ENCODE measurements at regions not wholly inside any gene's neighbourhood (a gene's known extent, or its start where the extent isn't known, plus 50 kb on each side); places are given as distances from the start of the nearest gene placed in this dataset.

DNA sequence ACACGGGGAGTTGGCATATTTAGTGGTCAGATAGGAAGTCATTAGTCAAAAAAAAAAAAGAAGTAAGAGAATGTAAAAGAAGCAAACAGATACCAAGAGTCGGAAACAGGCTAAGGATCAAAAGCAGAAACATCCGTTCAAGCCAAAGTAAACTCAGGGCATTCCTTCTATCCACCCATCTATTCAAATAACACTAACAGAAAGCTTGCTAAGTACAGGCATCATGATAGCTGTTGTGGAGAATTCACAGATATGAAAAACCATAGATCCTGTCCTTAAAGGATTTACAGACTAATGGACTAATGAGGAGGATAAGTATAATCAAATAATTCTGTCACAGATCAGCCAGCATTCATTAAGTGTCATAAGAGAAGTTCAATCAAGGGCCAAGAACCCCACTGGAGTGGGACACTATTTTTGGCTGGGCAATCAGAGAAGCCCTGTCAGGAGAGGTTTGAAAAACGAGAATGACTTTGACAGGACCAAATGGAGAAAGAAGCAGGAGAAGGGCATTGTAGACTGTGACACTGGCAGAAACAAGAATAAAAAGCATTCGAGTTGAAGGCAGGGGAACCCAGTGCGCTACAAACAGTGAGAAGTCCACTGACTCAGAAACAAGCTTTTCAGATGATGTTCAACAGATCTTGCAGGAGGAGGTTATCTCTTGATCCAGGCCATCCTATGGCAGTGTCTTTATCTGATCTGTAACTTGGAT, 154.2 kb upstream of the TSLP start:
- no peaks in the 10 kb centered on the region for H3K27me3 ChIP-seq (ENCODE audit: control insufficient read depth, extremely low read depth, insufficient read depth, low read length)
- no peaks in the 10 kb centered on the region for H3K9me1 ChIP-seq (ENCODE audit: control insufficient read depth, extremely low read depth, insufficient read depth, low read length)
- peaks cover 6% of the 10 kb centered on the region for H3K4me1 ChIP-seq (ENCODE audit: control insufficient read depth, extremely low read depth, insufficient read depth, low read length)
- H4K20me1 ChIP-seq (ENCODE audit: control insufficient read depth, extremely low read depth, insufficient read depth, low read length), result no peaks in the 10 kb centered on the region
- H3K79me2 ChIP-seq (ENCODE audit: control insufficient read depth, insufficient read depth, low read length), result no peaks in the 10 kb centered on the region
- TF ChIP-seq EZH2 (IDR thresholded peaks at IDR 0.05; ENCODE audit: low read length), result no peak
- TF ChIP-seq, protein P1, sequence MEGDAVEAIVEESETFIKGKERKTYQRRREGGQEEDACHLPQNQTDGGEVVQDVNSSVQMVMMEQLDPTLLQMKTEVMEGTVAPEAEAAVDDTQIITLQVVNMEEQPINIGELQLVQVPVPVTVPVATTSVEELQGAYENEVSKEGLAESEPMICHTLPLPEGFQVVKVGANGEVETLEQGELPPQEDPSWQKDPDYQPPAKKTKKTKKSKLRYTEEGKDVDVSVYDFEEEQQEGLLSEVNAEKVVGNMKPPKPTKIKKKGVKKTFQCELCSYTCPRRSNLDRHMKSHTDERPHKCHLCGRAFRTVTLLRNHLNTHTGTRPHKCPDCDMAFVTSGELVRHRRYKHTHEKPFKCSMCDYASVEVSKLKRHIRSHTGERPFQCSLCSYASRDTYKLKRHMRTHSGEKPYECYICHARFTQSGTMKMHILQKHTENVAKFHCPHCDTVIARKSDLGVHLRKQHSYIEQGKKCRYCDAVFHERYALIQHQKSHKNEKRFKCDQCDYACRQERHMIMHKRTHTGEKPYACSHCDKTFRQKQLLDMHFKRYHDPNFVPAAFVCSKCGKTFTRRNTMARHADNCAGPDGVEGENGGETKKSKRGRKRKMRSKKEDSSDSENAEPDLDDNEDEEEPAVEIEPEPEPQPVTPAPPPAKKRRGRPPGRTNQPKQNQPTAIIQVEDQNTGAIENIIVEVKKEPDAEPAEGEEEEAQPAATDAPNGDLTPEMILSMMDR (optimal IDR thresholded peaks at IDR 0.05 in 1 of 3, IDR thresholded peaks at IDR 0.05 in 1 of 3, conservative IDR thresholded peaks at IDR 0.05 in 1 of 3; ENCODE audit: extremely low read depth in 1 of 3, insufficient read depth in 2 of 3, low read length in 3 of 3), result no peak
- no peak overlapping the region for H3K4me2 ChIP-seq (ENCODE audit: control insufficient read depth, extremely low read depth, insufficient read depth, low read depth, low read length)
- dilution Hi-C loops (cut with MboI; ENCODE audit: extremely low pct_ligation_motif_present, low sequenced_read_pairs), result no loop called here
- DNase-seq (ENCODE audit: low read depth, low spot score), result no peak
- no peak for FAIRE-seq
- no peaks in the 10 kb centered on the region for H3K36me3 ChIP-seq (ENCODE audit: control insufficient read depth in 2 of 2, extremely low read depth in 1 of 2, insufficient read depth in 2 of 2, low read length in 2 of 2)
- no peak overlapping the region for H3K9ac ChIP-seq (ENCODE audit: control insufficient read depth, extremely low read depth, insufficient read depth, low read length)
- H3K9me3 ChIP-seq (ENCODE audit: control insufficient read depth, low read depth, low read length), result no peaks in the 10 kb centered on the region
- no peak overlapping the region for H2AFZ ChIP-seq (ENCODE audit: control insufficient read depth, low read length)
- no peak overlapping the region for H3K27ac ChIP-seq (ENCODE audit: control insufficient read depth, insufficient read depth, low read length)
- no peak overlapping the region for H3K4me3 ChIP-seq (ENCODE audit: control insufficient read depth in 2 of 3, extremely low read depth in 1 of 3, insufficient read depth in 2 of 3, low read depth in 1 of 3, low read length in 3 of 3)

DNA sequence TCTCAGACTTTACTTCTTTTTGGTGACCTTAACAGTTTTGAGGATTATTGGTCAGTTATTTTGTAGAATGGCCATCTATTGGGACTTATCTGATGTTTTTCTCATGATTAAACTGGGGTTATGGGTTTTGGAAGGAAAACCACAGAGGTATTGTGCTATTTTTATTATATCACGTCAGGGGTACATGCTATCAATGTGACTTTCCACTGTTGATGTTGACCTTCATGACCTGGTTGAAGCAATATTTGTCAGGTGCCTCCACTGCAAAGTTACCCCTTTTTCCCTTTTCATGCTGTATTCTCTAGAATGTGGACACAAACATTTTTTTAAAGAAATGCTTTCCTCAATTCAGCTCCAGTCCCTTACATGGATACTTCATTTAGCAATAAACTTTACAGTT, 152.8 kb upstream of the TSLP start:
- no peaks in the 10 kb centered on the region for H3K9me1 ChIP-seq (ENCODE audit: control insufficient read depth, extremely low read depth, insufficient read depth, low read length)
- H3K4me3 ChIP-seq (ENCODE audit: control insufficient read depth in 2 of 3, extremely low read depth in 1 of 3, insufficient read depth in 2 of 3, low read depth in 1 of 3, low read length in 3 of 3), result no peak overlapping the region
- H3K9ac ChIP-seq (ENCODE audit: control insufficient read depth, extremely low read depth, insufficient read depth, low read length), result no peak overlapping the region
- H3K27ac ChIP-seq (ENCODE audit: control insufficient read depth, insufficient read depth, low read length), result no peak overlapping the region
- TF ChIP-seq, protein P1 (optimal IDR thresholded peaks at IDR 0.05 in 1 of 3, IDR thresholded peaks at IDR 0.05 in 1 of 3, conservative IDR thresholded peaks at IDR 0.05 in 1 of 3; ENCODE audit: extremely low read depth in 1 of 3, insufficient read depth in 2 of 3, low read length in 3 of 3), result no peak
- TF ChIP-seq EZH2 (IDR thresholded peaks at IDR 0.05; ENCODE audit: low read length), result no peak
- no peaks in the 10 kb centered on the region for H3K36me3 ChIP-seq (ENCODE audit: control insufficient read depth in 2 of 2, extremely low read depth in 1 of 2, insufficient read depth in 2 of 2, low read length in 2 of 2)
- no peaks in the 10 kb centered on the region for H3K9me3 ChIP-seq (ENCODE audit: control insufficient read depth, low read depth, low read length)
- no peaks in the 10 kb centered on the region for H3K27me3 ChIP-seq (ENCODE audit: control insufficient read depth, extremely low read depth, insufficient read depth, low read length)
- FAIRE-seq, result no peak
- dilution Hi-C loops (cut with MboI; ENCODE audit: extremely low pct_ligation_motif_present, low sequenced_read_pairs), result no loop called here
- no peak overlapping the region for H2AFZ ChIP-seq (ENCODE audit: control insufficient read depth, low read length)
- H3K4me2 ChIP-seq (ENCODE audit: control insufficient read depth, extremely low read depth, insufficient read depth, low read depth, low read length), result no peak overlapping the region
- H3K4me1 ChIP-seq (ENCODE audit: control insufficient read depth, extremely low read depth, insufficient read depth, low read length), result peaks cover 6% of the 10 kb centered on the region
- no peaks in the 10 kb centered on the region for H4K20me1 ChIP-seq (ENCODE audit: control insufficient read depth, extremely low read depth, insufficient read depth, low read length)
- H3K79me2 ChIP-seq (ENCODE audit: control insufficient read depth, insufficient read depth, low read length), result no peaks in the 10 kb centered on the region
- no peak for DNase-seq (ENCODE audit: low read depth, low spot score)
